AG08396 (cell line): ENCODE measurements at regions not wholly inside any gene's neighbourhood (a gene's known extent, or its start where the extent isn't known, plus 50 kb on each side); places are given as distances from the start of the nearest gene placed in this dataset.
"Not testable (repeated sequence)": the region's sequence is repeated elsewhere in the genome, so short reads cannot be mapped to it uniquely, and the experiment has no call there.

Experiments used
- DNase-seq: peaks from one replicate; pipeline ENCODE4 v3.0.0; 2012; ENCODE audit warnings: low spot score, mixed read lengths

DNA sequence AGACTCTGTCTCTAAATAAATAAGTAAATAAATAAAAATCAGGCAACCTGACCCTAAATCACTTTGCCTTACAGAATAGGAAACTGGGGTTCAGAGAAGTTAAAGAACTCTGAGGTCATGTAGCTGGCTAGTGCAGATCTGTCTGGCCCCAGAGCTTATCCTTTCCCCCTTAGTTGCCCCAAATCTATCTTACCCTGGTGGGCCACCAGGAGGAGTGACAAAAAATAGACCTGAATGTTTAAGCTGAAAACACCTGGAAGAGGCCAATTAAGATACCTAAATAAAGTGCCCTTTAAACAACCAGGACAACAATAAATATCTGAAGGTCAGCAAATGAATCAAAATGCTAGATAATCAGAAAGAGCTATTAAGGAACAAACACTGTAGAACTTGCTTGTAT lies 59.7 kb downstream of the TEX35 start:
- DNase-seq: no peak

DNA sequence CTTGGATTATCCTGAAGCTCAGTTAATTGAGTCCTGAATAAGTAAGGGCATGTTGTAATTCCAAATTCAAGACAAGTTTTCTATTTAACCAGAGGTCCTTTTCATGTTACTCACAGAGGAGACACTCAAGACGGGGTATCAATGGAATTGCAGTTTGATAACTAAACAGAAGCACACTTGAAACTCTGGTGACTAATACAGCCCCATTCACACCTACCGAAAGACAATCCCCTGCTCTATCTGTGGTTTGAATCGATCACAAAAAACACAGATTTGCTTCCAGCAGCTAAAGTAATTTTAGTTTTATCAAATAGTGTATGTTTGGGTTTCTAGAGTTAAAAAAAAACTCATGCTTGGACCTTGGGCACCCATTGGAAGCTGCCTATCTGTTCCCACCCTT lies 60.4 kb downstream of the TEX35 start:
- no peak for DNase-seq

DNA sequence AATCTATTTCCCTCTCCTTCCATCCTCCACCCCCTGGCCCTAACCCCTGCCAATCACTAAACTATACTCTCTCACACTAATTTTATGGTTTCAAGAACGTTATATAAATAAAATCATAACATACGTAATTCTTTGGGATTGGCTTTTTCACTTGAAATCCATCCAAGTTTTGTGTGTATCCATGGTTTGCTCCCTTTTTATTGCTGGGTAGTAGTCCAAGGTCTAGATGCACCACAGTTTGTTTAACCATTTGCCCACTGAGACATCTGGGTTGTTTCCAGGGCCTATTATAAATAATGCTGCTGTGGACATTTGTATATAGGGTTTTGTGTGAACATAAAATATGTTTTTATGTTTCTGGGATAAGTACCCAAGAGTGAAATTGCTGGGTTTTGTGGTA lies 61.4 kb downstream of the TEX35 start:
- no peak for DNase-seq

DNA sequence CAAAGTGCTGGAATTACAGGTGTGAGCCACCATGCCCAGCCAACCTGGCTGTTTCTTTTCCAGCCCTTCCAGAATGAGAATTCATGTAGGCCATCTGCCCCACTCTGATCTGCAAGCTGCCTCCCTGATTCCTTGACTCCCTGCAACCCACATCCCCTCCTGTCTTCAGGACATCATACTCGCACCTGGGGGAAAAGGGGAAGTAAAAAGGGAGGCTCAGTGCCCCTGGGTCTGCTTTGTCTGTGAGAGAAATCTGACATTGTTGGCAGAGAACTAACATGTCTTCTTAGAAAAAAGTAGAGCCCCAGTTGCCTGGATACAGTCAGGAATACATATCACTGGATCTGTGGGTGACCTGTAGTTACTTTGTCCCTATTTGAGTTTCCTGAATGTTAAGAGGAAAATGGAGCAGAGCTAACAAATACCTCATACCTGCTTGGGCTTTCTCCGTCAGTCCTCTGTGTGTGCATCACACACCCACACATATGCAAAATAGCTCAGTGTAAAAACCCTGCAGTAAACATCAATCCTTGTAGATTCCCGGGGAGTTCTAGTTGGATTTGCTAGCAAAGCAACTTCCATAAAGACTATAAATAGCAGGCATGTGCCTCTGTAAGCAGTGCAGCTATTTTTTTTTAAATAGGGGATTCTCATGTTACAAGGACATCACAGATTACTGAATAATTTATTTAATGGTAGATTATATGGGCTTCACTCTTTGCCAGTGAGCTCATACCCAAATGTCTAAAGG lies 62.9 kb downstream of the TEX35 start:
- no peak for DNase-seq

DNA sequence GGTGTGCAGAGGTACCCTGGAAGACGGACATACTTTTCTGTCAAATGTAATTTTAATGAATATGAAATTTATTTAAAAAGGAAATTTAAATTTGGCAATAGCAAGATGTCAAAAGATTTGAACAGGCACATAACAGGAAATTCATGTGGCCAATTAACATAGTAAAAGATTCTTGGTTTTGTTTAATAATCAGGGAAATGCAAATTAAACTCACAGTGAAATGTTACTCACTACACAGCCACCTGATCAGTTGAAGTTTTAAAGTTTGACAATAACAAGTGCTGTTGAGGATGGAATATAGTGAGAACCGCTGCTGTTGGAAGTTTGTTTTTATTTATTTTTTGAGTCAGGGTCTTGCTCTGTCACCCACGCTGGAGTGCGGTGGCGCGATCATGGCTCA lies 63.9 kb downstream of the TEX35 start:
- DNase-seq: no peak

DNA sequence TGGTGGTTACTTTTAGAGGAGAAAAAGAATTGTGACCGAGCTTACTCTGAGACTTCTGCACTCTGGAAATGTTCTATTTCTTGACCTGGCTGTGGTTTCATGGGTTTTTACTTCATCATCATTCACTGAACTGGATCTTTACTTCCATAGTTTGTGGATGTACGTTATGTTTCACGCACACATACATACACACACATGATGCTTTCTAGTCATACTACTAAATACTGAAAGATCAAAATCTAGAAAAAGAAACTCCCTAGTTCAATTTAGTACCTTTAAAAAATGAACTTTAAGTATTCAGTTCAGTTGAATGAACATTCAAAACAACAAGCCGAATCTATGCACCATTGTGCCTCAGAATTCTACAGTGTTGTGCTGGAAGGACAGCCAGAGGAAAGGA lies 65.0 kb downstream of the TEX35 start:
- no peak for DNase-seq

DNA sequence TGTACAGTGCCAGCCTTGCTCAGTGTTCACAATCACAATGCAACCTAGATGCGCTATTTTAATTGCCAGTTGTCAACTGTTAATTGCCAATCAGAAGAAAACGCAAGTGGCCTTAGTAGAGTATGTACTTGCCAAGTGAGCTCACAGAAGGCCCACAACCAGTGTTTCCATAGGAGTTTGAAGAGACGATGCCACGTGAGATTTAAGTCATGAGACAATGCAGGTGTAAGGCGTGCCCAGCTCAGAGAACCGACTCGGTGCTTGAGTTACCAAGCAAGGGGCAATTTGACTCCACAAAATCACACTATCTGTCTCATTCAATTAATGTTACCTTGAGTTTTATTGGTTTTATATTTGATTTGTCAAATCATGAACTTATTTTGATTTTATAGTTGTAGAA lies 65.6 kb downstream of the TEX35 start:
- no peak for DNase-seq

DNA sequence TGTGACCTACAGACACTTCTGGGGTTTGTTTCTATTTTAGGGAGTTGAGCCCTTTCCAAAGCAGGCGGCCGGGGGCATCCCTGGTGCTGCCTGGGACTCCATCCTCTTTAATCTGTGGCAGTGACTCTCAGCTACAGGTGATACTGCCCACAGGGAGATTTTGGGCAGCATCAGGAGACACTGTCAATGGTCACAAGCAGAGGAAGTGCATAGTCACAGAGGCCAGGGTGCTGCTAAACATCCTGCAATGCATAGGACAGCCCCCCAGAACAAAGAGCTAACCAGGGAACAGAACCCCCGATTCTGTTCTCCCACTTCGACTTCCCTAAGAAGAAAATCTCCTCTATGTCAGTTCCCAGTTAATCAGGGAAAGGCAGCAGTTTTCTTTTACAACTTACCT lies 66.2 kb downstream of the TEX35 start:
- DNase-seq: no peak

DNA sequence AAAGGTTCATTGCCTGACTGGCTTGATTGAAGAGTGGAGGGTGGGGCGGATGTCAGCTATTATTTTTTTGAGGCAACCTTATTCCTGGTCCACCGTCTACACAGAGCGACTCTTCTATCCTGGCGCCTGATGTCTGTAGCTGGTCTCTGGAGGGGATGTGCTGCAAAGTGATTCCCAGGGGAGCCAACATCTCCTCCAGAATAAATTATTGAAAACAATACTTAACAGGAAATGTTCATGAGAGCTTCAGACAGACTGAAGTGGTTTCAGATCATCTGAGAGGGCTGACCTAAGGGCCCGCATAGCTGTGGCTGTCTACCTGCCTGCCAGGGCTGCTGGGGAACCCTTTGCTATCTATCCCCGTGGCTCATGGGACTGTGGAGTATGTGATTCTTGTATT lies 66.7 kb downstream of the TEX35 start:
- DNase-seq: no peak

DNA sequence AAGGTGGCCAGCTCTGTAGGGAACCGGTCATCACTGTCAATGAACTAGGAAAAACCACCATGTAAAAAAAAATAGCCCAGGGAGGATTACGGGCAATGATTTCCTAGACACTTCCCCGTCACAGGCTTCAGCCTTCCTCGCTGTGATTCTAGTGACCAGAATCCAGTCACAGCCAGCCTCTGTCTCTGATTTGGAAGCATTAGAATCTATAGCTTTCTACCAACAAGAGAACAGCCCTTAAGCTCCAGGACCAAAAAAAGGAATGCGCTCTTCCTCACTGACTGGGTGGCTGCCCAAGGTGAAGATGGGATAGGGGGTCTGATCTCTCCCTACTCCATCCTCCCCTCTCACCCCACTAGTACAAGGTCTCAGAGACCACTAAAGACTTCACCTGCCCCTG lies 67.2 kb downstream of the TEX35 start:
- DNase-seq: no peak

DNA sequence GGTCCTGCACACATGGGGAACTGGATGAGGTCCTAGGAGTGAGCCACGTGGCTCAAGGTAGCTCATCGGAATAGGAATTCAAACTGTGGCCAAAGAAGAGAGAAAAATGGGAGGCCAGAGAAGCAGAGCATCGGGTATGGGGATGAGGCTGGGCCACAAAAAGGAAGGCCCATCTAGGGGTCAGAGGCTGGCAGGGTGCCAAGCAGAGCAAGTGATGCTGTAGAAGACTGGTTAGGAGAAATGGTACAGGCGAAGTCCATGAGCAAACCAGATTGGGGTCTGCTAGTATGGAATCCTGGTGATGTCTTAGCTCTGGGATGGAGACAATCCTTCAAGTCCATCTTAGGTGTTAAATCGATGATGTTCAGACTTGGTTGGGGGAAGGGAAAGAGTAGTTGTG lies 68.0 kb downstream of the TEX35 start:
- DNase-seq: no peak

DNA sequence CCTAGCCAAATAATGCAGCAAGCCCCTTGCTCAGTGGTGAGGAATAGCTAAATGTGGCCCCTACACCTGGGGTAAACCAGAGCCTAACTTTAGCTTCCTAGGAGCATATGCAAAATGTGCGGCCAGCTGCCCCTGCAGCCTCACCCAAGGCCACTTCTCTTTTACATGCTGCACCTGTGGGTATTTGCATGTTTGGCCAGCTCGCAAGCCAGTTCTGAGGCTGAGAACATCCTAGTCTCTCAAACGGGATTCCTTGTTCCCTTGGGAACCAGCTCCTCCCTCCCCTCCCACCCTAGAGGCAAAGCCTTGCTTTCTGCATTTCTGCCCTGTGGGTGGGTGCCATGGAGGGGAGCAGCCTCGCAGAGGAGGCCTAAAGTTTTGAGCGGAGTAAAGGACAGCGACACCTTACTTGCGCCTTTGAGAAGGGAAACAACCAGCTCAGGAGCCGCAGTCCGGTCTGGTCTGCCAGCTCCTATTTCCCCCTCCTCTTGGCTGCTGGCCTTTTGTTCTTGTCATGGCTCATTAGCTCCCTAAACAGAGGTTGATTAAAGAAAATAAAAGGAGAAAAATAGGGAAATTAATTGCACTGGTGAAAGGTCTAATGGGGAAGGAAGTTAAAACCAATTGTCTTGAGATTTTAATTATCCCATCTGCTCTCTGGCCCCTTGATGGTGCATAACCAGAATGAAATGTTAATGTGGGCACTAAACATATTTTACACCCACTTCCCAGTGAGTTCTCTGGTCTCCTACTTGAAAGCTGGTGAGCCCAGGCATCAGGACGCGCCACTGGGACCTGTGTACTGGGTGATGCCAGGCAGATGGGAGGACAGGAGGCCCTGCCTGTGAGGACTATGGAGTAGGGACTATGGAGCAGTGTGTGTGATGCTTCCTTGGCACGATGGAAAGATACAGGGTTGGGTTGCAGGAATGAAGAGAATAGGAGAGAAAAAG lies 68.7 kb downstream of the TEX35 start:
- DNase-seq: no peak

DNA sequence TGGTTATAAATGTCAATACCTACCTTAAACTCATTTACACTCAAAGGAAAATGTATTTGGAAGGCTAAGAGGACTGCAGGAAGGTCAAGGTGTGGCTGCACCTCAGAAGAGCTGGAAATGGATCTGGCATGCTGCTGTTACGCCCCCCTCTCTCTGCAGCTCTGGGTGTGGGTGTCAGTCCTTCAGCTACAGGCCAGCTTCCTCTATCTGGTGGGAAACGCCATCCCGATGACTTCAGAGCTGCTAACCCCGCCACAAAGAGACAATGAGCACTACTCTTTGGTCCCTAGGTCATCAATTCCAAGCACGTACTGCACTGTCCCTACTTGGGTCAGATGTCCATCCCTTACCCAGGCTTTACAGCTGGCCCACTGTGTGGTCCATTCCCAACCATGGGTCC lies 74.2 kb downstream of the TEX35 start:
- DNase-seq: no peak

DNA sequence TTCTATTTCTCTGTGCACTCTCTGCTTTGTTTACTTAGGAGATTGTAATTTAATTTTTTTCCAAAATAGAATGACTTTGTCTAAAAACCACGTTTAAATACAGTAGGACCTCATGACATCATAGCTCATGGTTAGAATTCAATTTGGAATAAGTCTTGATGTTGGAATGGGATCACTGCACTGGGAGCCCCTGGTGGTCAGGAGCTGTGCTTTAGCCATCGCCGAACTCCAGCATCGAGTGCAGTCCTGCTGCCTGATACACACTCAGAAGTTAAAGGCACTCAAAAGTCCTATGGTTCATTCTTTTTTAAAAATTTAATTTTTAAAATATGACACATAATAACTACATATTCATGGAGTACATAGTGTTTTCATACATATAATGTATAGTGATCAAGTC lies 75.1 kb downstream of the TEX35 start:
- DNase-seq: no peak

DNA sequence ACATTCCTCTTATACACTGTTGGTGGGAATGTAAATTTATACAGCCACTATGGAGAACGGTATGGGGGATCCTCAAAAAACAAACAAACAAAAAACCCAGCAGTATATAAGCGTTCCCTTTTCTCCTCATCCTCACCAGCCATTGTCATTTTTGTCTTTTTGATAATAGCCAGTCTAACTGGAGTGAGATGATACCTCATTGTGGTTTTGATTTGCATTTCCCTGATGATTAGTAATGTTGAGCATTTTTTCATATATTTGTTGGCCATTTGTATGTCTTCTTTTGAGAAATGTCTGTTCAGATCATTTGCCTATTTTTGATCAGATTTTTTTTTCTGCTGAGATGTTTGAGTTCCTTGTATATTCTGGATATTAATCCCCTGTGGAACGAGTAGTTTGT lies 76.1 kb downstream of the TEX35 start:
- not testable (repeated sequence) for DNase-seq

DNA sequence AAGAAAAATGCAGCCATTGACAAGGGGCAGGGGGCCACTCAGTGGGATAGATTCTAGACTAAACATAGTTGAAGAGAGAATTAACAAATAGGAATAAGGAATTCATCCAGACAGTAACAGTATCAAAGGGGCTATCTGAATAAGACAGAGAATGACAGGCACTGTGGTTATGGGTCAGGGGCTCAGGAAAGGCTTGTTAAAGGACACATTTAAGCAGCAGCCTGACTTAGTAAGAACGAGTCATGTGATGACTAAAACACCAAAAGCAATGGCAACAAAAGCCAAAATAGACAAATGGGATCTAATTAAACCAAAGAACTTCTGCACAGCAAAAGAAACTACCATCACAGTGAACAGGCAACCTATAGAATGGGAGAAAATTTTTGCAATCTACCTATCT lies 78.9 kb downstream of the TEX35 start:
- not testable (repeated sequence) for DNase-seq

DNA sequence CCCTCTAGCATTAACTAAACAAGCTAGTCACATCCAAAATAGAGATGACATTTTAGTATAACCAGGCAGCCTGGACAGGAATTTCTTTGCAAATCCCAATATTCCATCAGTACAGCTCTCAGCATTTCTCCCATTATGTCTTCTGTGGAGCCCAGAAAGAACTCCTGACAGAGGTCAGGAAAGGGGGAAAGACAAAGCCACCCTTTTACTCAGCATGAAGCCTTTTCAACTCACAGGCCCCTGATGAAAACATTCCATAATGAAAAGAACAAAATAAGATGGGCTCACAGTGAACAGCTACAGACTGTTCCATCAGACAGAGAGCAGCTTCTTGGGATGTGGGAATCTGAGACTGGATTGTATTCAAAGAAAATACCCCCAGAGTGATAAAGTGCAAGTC lies 80.6 kb downstream of the TEX35 start:
- no peak for DNase-seq

DNA sequence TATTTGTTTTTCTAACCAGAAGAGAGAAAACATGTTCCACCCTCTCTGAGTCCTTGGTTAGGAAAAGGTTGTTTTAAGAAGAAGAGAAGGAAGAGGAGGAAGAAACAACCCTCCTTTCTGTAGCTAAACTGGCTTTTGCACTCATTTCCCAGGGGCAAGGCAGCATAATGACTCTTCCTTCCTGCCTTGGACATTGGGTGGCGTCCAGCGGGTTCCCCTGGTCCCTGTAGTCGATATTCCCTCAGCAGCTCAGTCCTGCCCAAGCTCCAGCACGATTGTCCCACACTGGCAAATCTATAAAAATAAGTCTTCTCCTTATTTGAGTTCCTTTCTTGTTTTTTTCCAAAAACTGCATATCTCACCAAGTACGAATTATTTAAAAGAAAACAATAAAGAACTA lies 81.2 kb downstream of the TEX35 start:
- no peak for DNase-seq

DNA sequence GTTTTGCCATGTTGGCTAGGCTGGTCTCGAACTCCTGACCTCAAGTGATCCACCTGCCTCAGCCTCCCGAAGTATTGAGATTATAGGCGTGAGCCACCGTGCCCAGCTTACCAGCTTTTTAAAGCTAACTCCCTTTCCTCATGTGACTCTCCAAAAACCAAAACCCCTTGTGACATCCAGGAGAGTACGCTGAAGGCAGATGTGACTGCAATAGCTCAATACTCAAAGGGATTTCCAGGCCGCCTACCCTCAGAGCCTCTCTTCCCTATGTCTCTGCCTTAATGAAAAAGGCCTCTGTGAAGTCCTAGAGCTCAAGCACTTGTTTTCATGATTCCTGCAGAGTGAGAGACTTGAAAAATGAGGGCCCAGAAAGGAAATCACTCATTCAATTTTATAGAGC lies 82.6 kb downstream of the TEX35 start:
- no peak for DNase-seq

DNA sequence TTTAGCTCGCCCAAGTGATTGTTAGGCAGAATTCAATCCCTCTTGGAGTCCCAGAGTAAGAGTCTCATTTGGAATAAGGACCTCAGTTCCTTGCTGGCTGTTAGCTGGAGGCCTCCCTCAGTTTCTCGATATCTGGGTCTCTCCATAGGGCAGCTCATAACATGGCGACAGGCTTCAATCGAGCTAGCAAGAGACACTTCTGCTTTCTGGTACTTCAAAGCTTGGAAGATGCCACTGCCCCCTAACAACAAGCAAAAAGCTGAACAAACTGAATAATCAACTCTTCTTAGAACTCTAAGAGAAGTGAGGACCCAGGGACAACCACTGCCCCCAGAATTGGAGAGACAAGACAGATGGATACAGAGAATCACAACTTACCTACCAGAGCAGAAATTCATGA lies 86.2 kb downstream of the TEX35 start:
- DNase-seq: no peak

DNA sequence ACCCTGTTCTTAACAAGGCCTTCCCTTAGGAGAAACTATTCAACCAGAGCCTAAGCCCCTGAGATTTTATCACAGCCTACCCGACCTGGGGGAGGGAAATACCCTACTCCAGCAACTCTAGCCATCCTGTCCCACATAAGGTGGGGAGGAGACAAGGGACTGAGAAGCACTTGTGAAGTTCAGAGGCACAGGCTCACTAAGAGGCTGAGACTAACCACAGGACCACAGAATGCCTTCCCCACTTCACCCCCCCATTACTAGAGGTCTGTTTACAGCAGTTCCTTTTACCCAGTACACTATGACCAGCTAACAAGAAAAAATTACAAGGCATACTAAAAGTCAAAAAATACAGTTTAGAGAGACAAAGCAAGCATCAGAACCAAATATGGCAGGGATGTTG lies 86.8 kb downstream of the TEX35 start:
- DNase-seq: no peak

DNA sequence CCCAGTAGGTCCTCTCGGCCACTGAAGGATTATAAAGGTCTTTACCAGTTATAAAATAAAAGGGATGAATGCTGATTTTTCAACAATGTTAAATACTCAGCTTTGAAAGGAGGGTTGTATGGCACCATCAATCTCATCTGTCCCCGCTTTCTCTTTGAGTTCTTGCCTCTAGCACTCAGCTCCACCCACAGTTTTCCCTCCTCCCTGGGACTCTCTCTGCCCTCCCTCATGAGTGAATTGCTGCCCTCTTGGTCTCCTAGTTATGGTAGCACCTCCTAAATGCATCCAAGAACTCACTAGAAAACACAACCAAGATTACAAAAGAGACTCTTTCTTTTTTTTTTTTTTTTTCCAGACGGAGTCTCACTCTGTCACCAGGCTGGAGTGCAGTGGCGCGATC lies 91.0 kb downstream of the TEX35 start:
- DNase-seq: no peak

DNA sequence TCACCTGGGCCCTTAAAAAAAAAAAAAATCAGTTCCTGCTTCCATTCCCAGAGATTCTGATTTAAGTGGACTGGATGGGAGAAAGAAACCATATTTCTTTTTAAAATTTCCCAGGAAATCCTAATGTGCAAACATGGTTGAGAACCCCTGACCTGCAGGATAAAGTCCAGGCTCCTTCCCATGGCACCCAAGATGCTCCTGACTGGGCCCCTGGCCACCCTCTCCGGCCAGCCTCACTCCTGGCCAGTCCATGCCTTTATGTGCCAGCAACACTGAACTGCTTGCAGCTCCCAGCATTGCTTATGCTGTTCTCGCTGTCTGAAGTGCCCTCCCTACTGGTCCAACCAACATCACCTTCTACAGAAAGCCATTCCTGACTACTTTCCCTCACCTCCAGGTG lies 93.9 kb downstream of the TEX35 start:
- no peak for DNase-seq
